ENCODE measurements at regions not wholly inside any gene's neighbourhood (a gene's known extent, or its start where the extent isn't known, plus 50 kb on each side); places are given as distances from the start of the nearest gene placed in this dataset.

- DNase-seq (ENCODE audit: low read depth in 4 of 4, low spot score in 1 of 4) = no peak
Measured at GRCh38 chr11:45362636-45363035, 76.5 kb upstream of the SYT13 start.

- DNase-seq (ENCODE audit: low read depth in 4 of 4, low spot score in 1 of 4) = no peak
Measured at GRCh38 chr11:45361551-45361950, 75.4 kb upstream of the SYT13 start.

- no peak for DNase-seq (ENCODE audit: low read depth in 4 of 4, low spot score in 1 of 4)
Measured at GRCh38 chr11:45355706-45356041, 69.5 kb upstream of the SYT13 start.

- peak; percentile 62 to 90 (median 80) for DNase-seq (ENCODE audit: low read depth in 4 of 4, low spot score in 1 of 4)
Measured at GRCh38 chr11:45354976-45355705, 69.0 kb upstream of the SYT13 start.

GRCh38 chr11:45348729-45349128 lies 62.6 kb upstream of the SYT13 start:
- DNase-seq (ENCODE audit: low read depth in 4 of 4, low spot score in 1 of 4) = no peak

GRCh38 chr11:45347348-45348082 lies 61.4 kb upstream of the SYT13 start:
- DNase-seq (ENCODE audit: low read depth in 4 of 4, low spot score in 1 of 4) = no peak

GRCh38 chr11:45345491-45345890 lies 59.4 kb upstream of the SYT13 start:
- no peak for DNase-seq (ENCODE audit: low read depth in 4 of 4, low spot score in 1 of 4)

- no peak for DNase-seq (ENCODE audit: low read depth in 4 of 4, low spot score in 1 of 4)
Measured at GRCh38 chr11:45344028-45344427, 57.9 kb upstream of the SYT13 start.

GRCh38 chr11:45343444-45343843 lies 57.3 kb upstream of the SYT13 start:
- no peak for DNase-seq (ENCODE audit: low read depth in 4 of 4, low spot score in 1 of 4)

- no peak for DNase-seq (ENCODE audit: low read depth in 4 of 4, low spot score in 1 of 4)
Measured at GRCh38 chr11:45341372-45341771, 55.2 kb upstream of the SYT13 start.

- peak; percentile 88 to 93 (median 92) for DNase-seq (ENCODE audit: low read depth in 4 of 4, low spot score in 1 of 4)
Measured at GRCh38 chr11:45339729-45340519, 53.8 kb upstream of the SYT13 start.

- DNase-seq (ENCODE audit: low read depth in 4 of 4, low spot score in 1 of 4) = no peak
Measured at GRCh38 chr11:45337583-45338360, 51.6 kb upstream of the SYT13 start.

GRCh38 chr11:45336136-45336535 lies 50.0 kb upstream of the SYT13 start:
- no peak for DNase-seq (ENCODE audit: low read depth in 4 of 4, low spot score in 1 of 4)
